Gastrocnemius medialis (tissue), 4 donors: ENCODE measurements at regions not wholly inside any gene's neighbourhood (a gene's known extent, or its start where the extent isn't known, plus 50 kb on each side); places are given as distances from the start of the nearest gene placed in this dataset.

Experiments used
- ATAC-seq, 2 donors: fragments of 150-250 bp; one replicate each; pipeline ENCODE4 v1.9.1; 2016
- DNase-seq, 2 donors: peaks; one replicate each; pipeline ENCODE4 v3.0.0-alpha.2; 2019
- H3K27ac ChIP-seq, 4 donors: fragments of 200-600 bp; sonication (generic); 1 replicate in 1 of 4; 2 replicates in 3 of 4; pipeline ENCODE4 v1.5.1; 2016 to 2018; ENCODE audit warnings: mild to moderate bottlenecking in 2 of 4, moderate library complexity in 1 of 4
- H3K27me3 ChIP-seq, 3 donors: fragments of 200-600 bp; sonication (generic) in 2 of 3; 1 replicate in 1 of 3; 2 replicates in 2 of 3; pipeline versions ENCODE4 v1.5.1 to v1.6.0; 2016 to 2019; ENCODE audit warnings: mild to moderate bottlenecking in 1 of 3, moderate library complexity in 1 of 3
- H3K36me3 ChIP-seq, 2 donors: fragments of 200-600 bp; sonication (generic) in 1 of 2; one replicate each; pipeline ENCODE4 v1.5.1; 2017 to 2018
- H3K4me1 ChIP-seq, 2 donors: fragments of 200-600 bp; sonication (generic) in 1 of 2; one replicate each; pipeline ENCODE4 v1.5.1; 2016 to 2017; ENCODE audit warnings: mild to moderate bottlenecking in 2 of 2
- H3K4me3 ChIP-seq, 4 donors: fragments of 200-600 bp; sonication (generic) in 3 of 4; 1 replicate in 1 of 4; 2 replicates in 3 of 4; pipeline ENCODE4 v1.5.1; 2016 to 2019; ENCODE audit warnings: mild to moderate bottlenecking in 2 of 4
- H3K9me3 ChIP-seq, 3 donors: fragments of 200-600 bp; sonication (generic) in 2 of 3; 1 replicate in 1 of 3; 2 replicates in 2 of 3; pipeline ENCODE4 v1.5.1; 2016 to 2019
- POLR2A ChIP-seq, 2 donors: fragments of 450-650 bp; IDR thresholded peaks; one replicate each; pipeline ENCODE4 v1.6.1; 2017; ENCODE audit warnings: antibody characterized with exemption in 2 of 2, mild to moderate bottlenecking in 2 of 2, moderate library complexity in 2 of 2
- in situ Hi-C, 4 donors: fragments of 200-750 bp; cut with MboI; loops; one replicate each; pipeline versions ENCODE4 v1.15.0 to v1.8.0; 2017; ENCODE audit warnings: low sequenced_read_pairs in 4 of 4
- intact Hi-C: fragments of 100-400 bp; cut with DNase I; formaldehyde crosslinking; loops from one replicate; pipeline ENCODE4 v1.15.1; 2023; ENCODE audit warnings: low total_unique reads
- TF ChIP-seq, protein P1 (sequence below), 5 experiments: fragments of 450-650 bp in 3 of 5; fragments of 200-600 bp in 2 of 5; sonication (generic) in 2 of 5; IDR thresholded peaks in 4 of 5; conservative IDR thresholded peaks in 1 of 5; 1 replicate in 4 of 5; 2 replicates in 1 of 5; pipeline ENCODE4 v1.5.1; 2016 to 2019; ENCODE audit warnings: antibody characterized with exemption in 5 of 5, mild to moderate bottlenecking in 3 of 5, moderate library complexity in 3 of 5

DNA sequence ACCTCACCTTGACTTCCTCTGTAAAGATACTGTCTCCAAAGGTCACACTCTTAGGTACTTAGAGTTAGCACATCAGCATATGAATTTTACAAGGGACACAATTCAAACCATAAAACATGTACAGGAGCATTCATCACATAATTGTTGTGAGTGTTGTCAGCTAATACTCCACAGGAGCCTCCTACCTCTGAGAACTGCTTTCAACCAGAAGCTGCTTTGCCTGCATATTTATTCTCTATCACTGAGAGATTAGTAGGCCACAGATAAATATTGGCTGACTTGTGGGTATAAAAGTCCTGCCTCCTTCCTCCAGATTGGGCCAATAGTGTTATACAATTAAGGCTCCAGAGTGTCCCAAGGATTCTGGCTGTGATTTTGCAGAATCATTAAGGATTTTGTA lies 1207.0 kb downstream of the XPNPEP1 start:
- DNase-seq (no peak), ATAC-seq (no peak)
- Histone ChIP-seq H3K36me3 (no peaks in the 10 kb centered on the region), H3K27me3 (no peaks in the 10 kb centered on the region), H3K9me3 (no peaks in the 10 kb centered on the region), H3K4me3 (no peak overlapping the region), H3K4me1 (no peaks in the 10 kb centered on the region), H3K27ac (no peak overlapping the region)
- intact Hi-C loops, result no loop called here
- TF ChIP-seq POLR2A (IDR thresholded peaks at IDR 0.05), result no peak
- TF ChIP-seq, protein P1, sequence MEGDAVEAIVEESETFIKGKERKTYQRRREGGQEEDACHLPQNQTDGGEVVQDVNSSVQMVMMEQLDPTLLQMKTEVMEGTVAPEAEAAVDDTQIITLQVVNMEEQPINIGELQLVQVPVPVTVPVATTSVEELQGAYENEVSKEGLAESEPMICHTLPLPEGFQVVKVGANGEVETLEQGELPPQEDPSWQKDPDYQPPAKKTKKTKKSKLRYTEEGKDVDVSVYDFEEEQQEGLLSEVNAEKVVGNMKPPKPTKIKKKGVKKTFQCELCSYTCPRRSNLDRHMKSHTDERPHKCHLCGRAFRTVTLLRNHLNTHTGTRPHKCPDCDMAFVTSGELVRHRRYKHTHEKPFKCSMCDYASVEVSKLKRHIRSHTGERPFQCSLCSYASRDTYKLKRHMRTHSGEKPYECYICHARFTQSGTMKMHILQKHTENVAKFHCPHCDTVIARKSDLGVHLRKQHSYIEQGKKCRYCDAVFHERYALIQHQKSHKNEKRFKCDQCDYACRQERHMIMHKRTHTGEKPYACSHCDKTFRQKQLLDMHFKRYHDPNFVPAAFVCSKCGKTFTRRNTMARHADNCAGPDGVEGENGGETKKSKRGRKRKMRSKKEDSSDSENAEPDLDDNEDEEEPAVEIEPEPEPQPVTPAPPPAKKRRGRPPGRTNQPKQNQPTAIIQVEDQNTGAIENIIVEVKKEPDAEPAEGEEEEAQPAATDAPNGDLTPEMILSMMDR (IDR thresholded peaks at IDR 0.05 in 4 of 5, conservative IDR thresholded peaks at IDR 0.05 in 1 of 5), result no peak
- in situ Hi-C loops, result no loop called here

DNA sequence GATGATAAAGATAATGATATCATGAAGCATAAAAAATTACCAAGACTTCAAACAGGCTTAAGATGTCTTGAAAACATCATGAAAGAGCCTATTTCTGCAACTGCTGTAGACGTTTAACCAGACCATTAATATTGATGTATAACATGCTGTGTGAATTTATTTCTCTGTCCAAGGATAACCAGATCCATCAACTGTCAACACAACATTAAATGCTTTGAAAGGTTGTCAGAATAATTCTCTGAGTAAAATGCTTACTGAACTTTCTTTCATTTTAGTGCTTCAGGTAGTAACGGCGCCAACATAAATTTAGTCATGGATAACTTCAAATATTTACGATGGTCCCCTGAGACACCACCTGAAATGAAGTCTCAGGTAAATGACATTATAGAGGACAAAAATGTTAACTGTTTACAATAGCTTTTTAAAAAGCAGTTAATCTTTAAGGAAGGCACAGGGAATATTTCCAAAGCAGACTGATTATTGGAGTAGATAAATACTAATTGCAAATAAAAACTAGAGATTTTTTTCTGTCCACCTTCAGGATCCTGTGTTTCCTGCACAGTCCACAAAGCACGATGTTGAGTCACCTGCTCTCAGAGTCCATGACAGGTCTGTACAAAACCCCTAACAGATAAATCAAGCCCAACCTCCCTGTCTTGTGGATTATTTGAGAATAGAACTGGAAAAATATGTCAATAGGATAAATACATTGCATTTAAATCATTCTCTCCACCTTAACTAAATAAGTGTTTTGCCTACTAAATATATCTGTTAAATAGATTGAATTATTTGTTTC lies 1213.2 kb downstream of the XPNPEP1 start:
- no peaks in the 10 kb centered on the region for H3K9me3 ChIP-seq
- H3K27me3 ChIP-seq, result no peaks in the 10 kb centered on the region
- in situ Hi-C loops (no loop called here), intact Hi-C loops (no loop called here)
- no peak for ATAC-seq
- TF ChIP-seq, protein P1 (IDR thresholded peaks at IDR 0.05 in 4 of 5, conservative IDR thresholded peaks at IDR 0.05 in 1 of 5), result no peak
- TF ChIP-seq POLR2A (IDR thresholded peaks at IDR 0.05), result no peak
- no peak overlapping the region for H3K4me3 ChIP-seq
- H3K27ac ChIP-seq, result no peak overlapping the region
- H3K36me3 ChIP-seq, result no peaks in the 10 kb centered on the region
- no peak for DNase-seq
- H3K4me1 ChIP-seq, result no peaks in the 10 kb centered on the region

GRCh38 chr10:108708363-108708762 lies 1214.9 kb downstream of the XPNPEP1 start:
- in situ Hi-C loops (no loop called here), intact Hi-C loops (no loop called here)
- no peaks in the 10 kb centered on the region for H3K9me3 ChIP-seq
- no peaks in the 10 kb centered on the region for H3K36me3 ChIP-seq
- no peak overlapping the region for H3K4me3 ChIP-seq
- no peak for DNase-seq
- no peak overlapping the region for H3K27ac ChIP-seq
- H3K4me1 ChIP-seq, result no peaks in the 10 kb centered on the region
- no peak for ATAC-seq
- H3K27me3 ChIP-seq, result no peaks in the 10 kb centered on the region
- no peak for TF ChIP-seq POLR2A (IDR thresholded peaks at IDR 0.05)
- TF ChIP-seq, protein P1 (IDR thresholded peaks at IDR 0.05 in 4 of 5, conservative IDR thresholded peaks at IDR 0.05 in 1 of 5), result no peak

DNA sequence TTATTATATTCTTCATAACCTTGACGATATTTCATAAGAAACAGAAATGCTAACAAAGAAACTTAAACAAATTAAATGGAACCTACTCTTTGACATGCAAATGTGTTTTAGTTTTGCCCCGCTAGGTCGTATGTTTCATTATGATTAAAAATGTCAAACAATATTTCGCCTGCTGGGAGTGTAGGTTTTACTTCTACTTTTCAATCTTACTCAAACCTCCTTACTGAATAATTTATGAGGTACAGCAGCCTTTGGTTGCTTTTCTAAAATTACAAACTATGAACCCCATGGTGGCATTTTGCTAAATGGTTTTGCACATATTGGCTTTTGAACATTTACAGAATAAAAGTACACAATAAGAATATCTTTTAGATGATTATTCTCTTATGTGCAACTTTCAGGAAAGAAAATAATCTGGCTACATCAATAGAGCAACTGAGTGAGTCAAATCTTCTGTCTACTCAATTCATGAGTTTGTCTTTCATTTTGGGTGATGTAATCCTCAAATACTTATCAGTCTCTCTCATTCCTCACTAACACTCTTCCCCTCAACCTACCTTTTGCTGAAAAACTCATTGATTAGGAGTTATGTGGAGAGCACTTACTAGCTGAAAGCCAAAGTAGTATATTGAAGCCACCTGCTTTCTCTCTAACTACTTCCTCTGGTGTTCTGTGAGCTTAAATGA lies 1226.4 kb downstream of the XPNPEP1 start:
- H3K9me3 ChIP-seq, result no peaks in the 10 kb centered on the region
- ATAC-seq, result no peak
- in situ Hi-C loops, result loop anchor here in 1 of 4 donors (25.0 kb wide), 1 partner anchor 90 kb away; no protein-coding TSS in a partner anchor
- TF ChIP-seq, protein P1 (IDR thresholded peaks at IDR 0.05 in 4 of 5, conservative IDR thresholded peaks at IDR 0.05 in 1 of 5), result no peak
- TF ChIP-seq POLR2A (IDR thresholded peaks at IDR 0.05), result no peak
- no peaks in the 10 kb centered on the region for H3K27me3 ChIP-seq
- DNase-seq, result no peak
- no peaks in the 10 kb centered on the region for H3K4me1 ChIP-seq
- intact Hi-C loops, result no loop called here
- no peak overlapping the region for H3K4me3 ChIP-seq
- no peaks in the 10 kb centered on the region for H3K36me3 ChIP-seq
- no peak overlapping the region for H3K27ac ChIP-seq
